HEK293 (cell line): ENCODE measurements at regions not wholly inside any gene's neighbourhood (a gene's known extent, or its start where the extent isn't known, plus 50 kb on each side); places are given as distances from the start of the nearest gene placed in this dataset.

Experiments
- CTCF ChIA-PET: fragments of 350-600 bp; formaldehyde crosslinking; extraction: SDS; loops from one replicate; lab custom pipeline; 2021; ENCODE audit warnings: antibody characterized with exemption; lab: Yijun Ruan, JAX
- POLR2A ChIA-PET: fragments of 300-600 bp; formaldehyde crosslinking; extraction: SDS; loops from one replicate; lab custom pipeline; 2020; ENCODE audit warnings: antibody characterized with exemption, inconsistent platforms; lab: Yijun Ruan, JAX
- H3K27ac ChIP-seq: fragments of 200-500 bp; sonication (Bioruptor generic); 2 replicates; pipeline ENCODE4 v1.5.1; 2014; ENCODE audit warnings: low read depth, low read length, control low read depth, inconsistent platforms; ENCODE audit errors: extremely low read depth
- H3K36me3 ChIP-seq, 2 experiments: fragments of 200-500 bp in 1 of 2; sonication (Bioruptor generic) in 1 of 2; 1 replicate in 1 of 2; 2 replicates in 1 of 2; pipeline ENCODE4 v1.5.1; 2014 to 2017; ENCODE audit warnings: inconsistent platforms in 2 of 2, low read length in 2 of 2; ENCODE audit not compliant: control insufficient read depth in 2 of 2, insufficient read depth in 1 of 2
- H3K4me1 ChIP-seq: fragments of 200-500 bp; sonication (Bioruptor generic); 2 replicates; pipeline ENCODE4 v1.5.1; 2014; ENCODE audit warnings: mild to moderate bottlenecking, low read length, inconsistent platforms; ENCODE audit not compliant: control insufficient read depth, insufficient read depth
- H3K4me3 ChIP-seq: 2 replicates; pipeline ENCODE4 v1.5.1; 2011; ENCODE audit warnings: low read depth, mild to moderate bottlenecking, control low read depth, low read length, moderate library complexity
- H3K9me3 ChIP-seq: fragments of 200-500 bp; sonication (Bioruptor generic); 2 replicates; pipeline ENCODE4 v1.5.1; 2014; ENCODE audit warnings: low read depth, low read length, inconsistent platforms; ENCODE audit not compliant: control insufficient read depth, insufficient read depth
- PBX3 ChIP-seq: sonication (generic); formaldehyde crosslinking; IDR thresholded peaks from 2 replicates; pipeline ENCODE4 v1.8.1; 2022; ENCODE audit warnings: mild to moderate bottlenecking, moderate library complexity, missing genetic modification reagents
- PRDM4 ChIP-seq: fragments of 450-650 bp; formaldehyde crosslinking; IDR thresholded peaks from 2 replicates; pipeline ENCODE4 v1.5.1; 2017; ENCODE audit warnings: missing biosample characterization, missing genetic modification characterization
- SCRT2 ChIP-seq: fragments of 450-650 bp; formaldehyde crosslinking; IDR thresholded peaks from 2 replicates; pipeline ENCODE4 v1.5.1; 2016; ENCODE audit warnings: missing biosample characterization, missing genetic modification characterization
- WT1 ChIP-seq: fragments of 450-650 bp; formaldehyde crosslinking; IDR thresholded peaks from 2 replicates; pipeline ENCODE4 v1.5.1; 2016; ENCODE audit warnings: missing biosample characterization, missing genetic modification characterization
- ZBTB21 ChIP-seq: fragments of 450-650 bp; formaldehyde crosslinking; IDR thresholded peaks from 2 replicates; pipeline ENCODE4 v1.5.1; 2017; ENCODE audit warnings: missing biosample characterization, missing genetic modification characterization
- ZNF114 ChIP-seq: fragments of 450-650 bp; formaldehyde crosslinking; IDR thresholded peaks from 2 replicates; pipeline ENCODE4 v1.5.0; 2017; ENCODE audit warnings: missing biosample characterization, missing genetic modification characterization
- ZNF132 ChIP-seq: fragments of 450-650 bp; formaldehyde crosslinking; IDR thresholded peaks from 2 replicates; pipeline ENCODE4 v1.5.1; 2017; ENCODE audit warnings: missing biosample characterization, missing genetic modification characterization, borderline replicate concordance
- ZNF202 ChIP-seq: fragments of 450-650 bp; formaldehyde crosslinking; IDR thresholded peaks from 2 replicates; pipeline ENCODE4 v1.5.1; 2016; ENCODE audit warnings: missing biosample characterization, missing genetic modification characterization, borderline replicate concordance
- TF ChIP-seq, protein P1 (sequence below): fragments of 450-650 bp; formaldehyde crosslinking; optimal IDR thresholded peaks from 2 replicates; pipeline ENCODE3; 2016; ENCODE audit warnings: missing biosample characterization, mild to moderate bottlenecking, missing genetic modification characterization
- TF ChIP-seq, protein P2 (sequence below): fragments of 450-650 bp; formaldehyde crosslinking; IDR thresholded peaks from 2 replicates; pipeline ENCODE4 v1.5.1; 2016; ENCODE audit warnings: missing biosample characterization, missing genetic modification characterization
- TF ChIP-seq, protein P3 (sequence below): fragments of 450-650 bp; formaldehyde crosslinking; IDR thresholded peaks from 2 replicates; pipeline ENCODE4 v1.5.1; 2016; ENCODE audit warnings: missing biosample characterization, missing genetic modification characterization

DNA sequence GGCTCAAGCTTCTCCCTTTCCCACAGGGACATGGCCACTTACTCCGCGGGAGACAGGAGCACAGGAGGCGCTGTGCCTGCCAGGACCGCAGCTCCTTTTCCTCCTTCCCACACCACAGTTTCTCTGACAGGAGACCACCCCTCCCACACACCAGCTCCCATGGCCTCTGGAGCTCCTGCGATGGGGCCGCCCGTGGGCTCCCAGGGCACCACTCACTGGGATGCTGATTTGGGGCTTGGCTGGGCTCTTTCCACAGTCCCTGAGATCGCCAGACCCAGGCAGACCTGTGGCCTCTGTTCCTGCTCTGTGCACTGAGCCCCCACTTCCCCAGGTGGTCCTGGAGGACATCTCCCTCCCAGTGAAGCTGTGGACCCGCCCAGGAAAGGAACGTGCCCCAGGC lies 226.9 kb upstream of the SHH start:
- Histone ChIP-seq H3K36me3 (no peaks in the 10 kb centered on the region), H3K4me1 (no peaks in the 10 kb centered on the region), H3K9me3 (no peaks in the 10 kb centered on the region), H3K4me3 (no peak overlapping the region), H3K27ac (no peak overlapping the region)
- ChIA-PET POLR2A (interaction anchor here (0.9 kb wide), 1 partner anchor 78 kb away, joined by 3 read pairs; no protein-coding TSS in a partner anchor), CTCF (interaction anchor here (0.7 kb wide), 1 partner anchor 217 kb away, joined by 3 read pairs; no protein-coding TSS in a partner anchor)
- no peak for TF ChIP-seq ZBTB21 (tag by site-specific recombination)
- TF ChIP-seq WT1 (tag by site-specific recombination) = no peak
- TF ChIP-seq ZNF202 (tag by site-specific recombination) = no peak
- TF ChIP-seq ZNF132 = no peak
- TF ChIP-seq SCRT2 (tag by site-specific recombination) = no peak
- TF ChIP-seq ZNF114 (tag by site-specific recombination) = no peak
- TF ChIP-seq PBX3 (CRISPR knock-in tag) = no peak
- TF ChIP-seq, protein P1, sequence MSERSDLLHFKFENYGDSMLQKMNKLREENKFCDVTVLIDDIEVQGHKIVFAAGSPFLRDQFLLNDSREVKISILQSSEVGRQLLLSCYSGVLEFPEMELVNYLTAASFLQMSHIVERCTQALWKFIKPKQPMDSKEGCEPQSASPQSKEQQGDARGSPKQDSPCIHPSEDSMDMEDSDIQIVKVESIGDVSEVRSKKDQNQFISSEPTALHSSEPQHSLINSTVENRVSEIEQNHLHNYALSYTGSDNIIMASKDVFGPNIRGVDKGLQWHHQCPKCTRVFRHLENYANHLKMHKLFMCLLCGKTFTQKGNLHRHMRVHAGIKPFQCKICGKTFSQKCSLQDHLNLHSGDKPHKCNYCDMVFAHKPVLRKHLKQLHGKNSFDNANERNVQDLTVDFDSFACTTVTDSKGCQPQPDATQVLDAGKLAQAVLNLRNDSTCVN (tag by site-specific recombination) = no peak
- TF ChIP-seq PRDM4 (tag by site-specific recombination) = no peak

- Histone ChIP-seq H3K36me3 (no peaks in the 10 kb centered on the region), H3K27ac (no peak overlapping the region), H3K4me3 (no peak overlapping the region)
- POLR2A ChIA-PET = interaction anchor here (0.9 kb wide), 1 partner anchor 77 kb away, joined by 3 read pairs; no protein-coding TSS in a partner anchor
- CTCF ChIA-PET = no interaction called here
- TF ChIP-seq, protein P2, sequence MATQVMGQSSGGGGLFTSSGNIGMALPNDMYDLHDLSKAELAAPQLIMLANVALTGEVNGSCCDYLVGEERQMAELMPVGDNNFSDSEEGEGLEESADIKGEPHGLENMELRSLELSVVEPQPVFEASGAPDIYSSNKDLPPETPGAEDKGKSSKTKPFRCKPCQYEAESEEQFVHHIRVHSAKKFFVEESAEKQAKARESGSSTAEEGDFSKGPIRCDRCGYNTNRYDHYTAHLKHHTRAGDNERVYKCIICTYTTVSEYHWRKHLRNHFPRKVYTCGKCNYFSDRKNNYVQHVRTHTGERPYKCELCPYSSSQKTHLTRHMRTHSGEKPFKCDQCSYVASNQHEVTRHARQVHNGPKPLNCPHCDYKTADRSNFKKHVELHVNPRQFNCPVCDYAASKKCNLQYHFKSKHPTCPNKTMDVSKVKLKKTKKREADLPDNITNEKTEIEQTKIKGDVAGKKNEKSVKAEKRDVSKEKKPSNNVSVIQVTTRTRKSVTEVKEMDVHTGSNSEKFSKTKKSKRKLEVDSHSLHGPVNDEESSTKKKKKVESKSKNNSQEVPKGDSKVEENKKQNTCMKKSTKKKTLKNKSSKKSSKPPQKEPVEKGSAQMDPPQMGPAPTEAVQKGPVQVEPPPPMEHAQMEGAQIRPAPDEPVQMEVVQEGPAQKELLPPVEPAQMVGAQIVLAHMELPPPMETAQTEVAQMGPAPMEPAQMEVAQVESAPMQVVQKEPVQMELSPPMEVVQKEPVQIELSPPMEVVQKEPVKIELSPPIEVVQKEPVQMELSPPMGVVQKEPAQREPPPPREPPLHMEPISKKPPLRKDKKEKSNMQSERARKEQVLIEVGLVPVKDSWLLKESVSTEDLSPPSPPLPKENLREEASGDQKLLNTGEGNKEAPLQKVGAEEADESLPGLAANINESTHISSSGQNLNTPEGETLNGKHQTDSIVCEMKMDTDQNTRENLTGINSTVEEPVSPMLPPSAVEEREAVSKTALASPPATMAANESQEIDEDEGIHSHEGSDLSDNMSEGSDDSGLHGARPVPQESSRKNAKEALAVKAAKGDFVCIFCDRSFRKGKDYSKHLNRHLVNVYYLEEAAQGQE (tag by site-specific recombination) = peak; percentile 73; the same call in 1 of the 2 replicates
- TF ChIP-seq, protein P3, sequence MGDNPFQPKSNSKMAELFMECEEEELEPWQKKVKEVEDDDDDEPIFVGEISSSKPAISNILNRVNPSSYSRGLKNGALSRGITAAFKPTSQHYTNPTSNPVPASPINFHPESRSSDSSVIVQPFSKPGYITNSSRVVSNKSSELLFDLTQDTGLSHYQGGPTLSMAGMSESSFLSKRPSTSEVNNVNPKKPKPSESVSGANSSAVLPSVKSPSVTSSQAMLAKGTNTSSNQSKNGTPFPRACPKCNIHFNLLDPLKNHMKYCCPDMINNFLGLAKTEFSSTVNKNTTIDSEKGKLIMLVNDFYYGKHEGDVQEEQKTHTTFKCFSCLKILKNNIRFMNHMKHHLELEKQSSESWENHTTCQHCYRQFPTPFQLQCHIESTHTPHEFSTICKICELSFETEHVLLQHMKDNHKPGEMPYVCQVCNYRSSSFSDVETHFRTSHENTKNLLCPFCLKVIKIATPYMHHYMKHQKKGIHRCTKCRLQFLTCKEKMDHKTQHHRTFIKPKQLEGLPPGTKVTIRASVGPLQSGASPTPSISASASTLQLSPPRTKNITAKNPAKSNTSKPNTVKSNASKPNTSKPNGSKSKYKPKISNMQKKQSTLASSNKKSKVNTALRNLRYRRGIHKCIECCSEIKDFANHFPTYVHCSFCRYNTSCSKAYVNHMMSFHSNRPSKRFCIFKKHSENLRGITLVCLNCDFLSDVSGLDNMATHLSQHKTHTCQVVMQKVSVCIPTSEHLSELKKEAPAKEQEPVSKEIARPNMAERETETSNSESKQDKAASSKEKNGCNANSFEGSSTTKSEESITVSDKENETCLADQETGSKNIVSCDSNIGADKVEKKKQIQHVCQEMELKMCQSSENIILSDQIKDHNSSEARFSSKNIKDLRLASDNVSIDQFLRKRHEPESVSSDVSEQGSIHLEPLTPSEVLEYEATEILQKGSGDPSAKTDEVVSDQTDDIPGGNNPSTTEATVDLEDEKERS (tag by site-specific recombination) = no peak
- TF ChIP-seq, all 188 proteins: peak for 1
- H3K4me1 ChIP-seq = no peaks in the 10 kb centered on the region
- no peaks in the 10 kb centered on the region for H3K9me3 ChIP-seq
These were observed 226.1 kb upstream of the SHH start for GRCh38 chr7:156038345-156038744.
